Activated naive CD8-positive, alpha-beta T cell treated with anti-CD3 and anti-CD28 coated beads, Interleukin-2, amount 50 U/mL, for 24 hours (primary cell): ENCODE measurements at regions not wholly inside any gene's neighbourhood (a gene's known extent, or its start where the extent isn't known, plus 50 kb on each side); places are given as distances from the start of the nearest gene placed in this dataset.

ENCODE experiments used
- ATAC-seq: fragments of 150-1000 bp; cut with Tn5 transposase; one replicate; pipeline ENCODE4 v1.10.0; 2021
- DNase-seq: peaks from one replicate; pipeline ENCODE4 v3.0.0; 2021
- H3K27ac Mint-ChIP-seq: one replicate; pipeline ENCODE4 v1.8.0; 2021; ENCODE audit warnings: mild to moderate bottlenecking, mixed read lengths
- H3K27me3 Mint-ChIP-seq: one replicate; pipeline ENCODE4 v1.8.0; 2021; ENCODE audit warnings: mixed read lengths
- H3K36me3 Mint-ChIP-seq: one replicate; pipeline ENCODE4 v1.8.0; 2021; ENCODE audit warnings: low read depth, mixed read lengths
- H3K4me1 Mint-ChIP-seq: one replicate; pipeline ENCODE4 v1.8.0; 2021; ENCODE audit warnings: mixed read lengths
- H3K4me3 Mint-ChIP-seq: one replicate; pipeline ENCODE4 v1.8.0; 2021; ENCODE audit warnings: mild to moderate bottlenecking, moderate library complexity, mixed read lengths
- H3K9me3 Mint-ChIP-seq: one replicate; pipeline ENCODE4 v1.8.0; 2021; ENCODE audit warnings: mixed read lengths

GRCh38 chr4:166519774-166520173 lies 646.7 kb downstream of the TLL1 start:
- H3K27ac Mint-ChIP-seq = no peak overlapping the region
- no peak overlapping the region for H3K4me3 Mint-ChIP-seq
- ATAC-seq (no peak), DNase-seq (no peak)
- no peaks in the 10 kb centered on the region for H3K36me3 Mint-ChIP-seq
- no peaks in the 10 kb centered on the region for H3K27me3 Mint-ChIP-seq
- H3K4me1 Mint-ChIP-seq = no peaks in the 10 kb centered on the region
- H3K9me3 Mint-ChIP-seq = peaks cover 13% of the 10 kb centered on the region

GRCh38 chr4:166527500-166527899 lies 654.5 kb downstream of the TLL1 start:
- Mint-ChIP-seq H3K36me3 (no peaks in the 10 kb centered on the region), H3K27me3 (no peaks in the 10 kb centered on the region), H3K4me1 (no peaks in the 10 kb centered on the region), H3K9me3 (no peaks in the 10 kb centered on the region), H3K4me3 (no peak overlapping the region), H3K27ac (no peak overlapping the region)
- ATAC-seq (no peak), DNase-seq (no peak)

DNA sequence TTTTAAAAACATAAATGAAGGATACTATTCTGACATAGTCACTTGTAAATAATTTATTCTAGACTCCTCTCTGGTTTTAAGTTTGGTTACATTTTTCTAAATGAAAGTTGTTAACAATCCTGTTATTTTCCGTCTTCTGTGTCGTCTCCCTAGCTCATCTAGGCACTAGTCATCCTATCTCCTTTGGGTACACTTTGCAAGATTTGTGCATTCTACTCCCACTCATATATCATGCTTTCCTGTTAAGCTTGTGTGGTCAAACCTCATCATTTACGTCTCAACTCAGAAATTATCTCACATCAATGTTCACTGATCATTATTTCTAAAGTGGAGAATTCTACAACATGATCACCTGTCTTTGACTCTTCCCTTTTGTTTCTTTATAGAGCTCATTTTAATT lies 658.7 kb downstream of the TLL1 start:
- Mint-ChIP-seq H3K27ac (no peak overlapping the region), H3K36me3 (no peaks in the 10 kb centered on the region), H3K9me3 (no peaks in the 10 kb centered on the region), H3K27me3 (no peaks in the 10 kb centered on the region), H3K4me1 (no peaks in the 10 kb centered on the region), H3K4me3 (no peak overlapping the region)
- ATAC-seq (no peak), DNase-seq (no peak)

GRCh38 chr4:166535865-166536264 lies 662.8 kb downstream of the TLL1 start:
- Mint-ChIP-seq H3K4me3 (no peak overlapping the region), H3K9me3 (no peaks in the 10 kb centered on the region), H3K4me1 (no peaks in the 10 kb centered on the region), H3K27me3 (no peaks in the 10 kb centered on the region), H3K27ac (no peak overlapping the region), H3K36me3 (no peaks in the 10 kb centered on the region)
- ATAC-seq = no peak
- no peak for DNase-seq

DNA sequence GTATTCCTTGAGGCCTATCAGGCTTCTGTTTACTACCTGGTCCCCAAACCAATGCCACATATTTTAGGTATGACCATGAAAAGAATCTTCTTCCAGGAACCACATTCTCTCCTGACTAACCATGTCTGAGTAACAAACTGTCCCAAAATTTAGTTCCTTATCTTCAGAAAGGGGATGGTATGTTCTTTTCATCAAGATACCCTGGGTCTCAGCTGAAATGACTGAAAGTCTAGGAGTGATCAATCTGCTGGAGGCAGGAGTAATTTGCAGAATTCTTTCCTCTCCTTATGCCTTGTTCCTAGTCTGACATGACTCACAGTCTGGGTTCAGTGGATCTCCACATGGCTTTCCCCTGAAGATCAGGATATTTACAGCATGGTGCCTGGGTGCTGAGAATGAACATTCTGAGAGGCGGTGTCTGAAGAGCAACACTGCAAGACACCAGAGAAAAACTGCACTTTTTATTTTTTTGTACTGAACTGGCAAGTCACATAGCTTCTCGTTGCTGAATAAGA lies 665.5 kb downstream of the TLL1 start:
- Mint-ChIP-seq H3K4me3 (no peak overlapping the region), H3K9me3 (no peaks in the 10 kb centered on the region), H3K27me3 (no peaks in the 10 kb centered on the region), H3K4me1 (no peaks in the 10 kb centered on the region), H3K36me3 (no peaks in the 10 kb centered on the region), H3K27ac (no peak overlapping the region)
- DNase-seq = no peak
- ATAC-seq = no peak

- Mint-ChIP-seq H3K9me3 (peaks cover 5% of the 10 kb centered on the region), H3K4me3 (no peak overlapping the region), H3K4me1 (no peaks in the 10 kb centered on the region), H3K27me3 (no peaks in the 10 kb centered on the region), H3K27ac (no peak overlapping the region), H3K36me3 (no peaks in the 10 kb centered on the region)
- no peak for ATAC-seq
- DNase-seq = no peak
Measured at GRCh38 chr4:166546009-166546408, 673.0 kb downstream of the TLL1 start.

- no peak for ATAC-seq
Measured at GRCh38 chr4:166577639-166578038, 656.7 kb downstream of the SPOCK3 start.

DNA sequence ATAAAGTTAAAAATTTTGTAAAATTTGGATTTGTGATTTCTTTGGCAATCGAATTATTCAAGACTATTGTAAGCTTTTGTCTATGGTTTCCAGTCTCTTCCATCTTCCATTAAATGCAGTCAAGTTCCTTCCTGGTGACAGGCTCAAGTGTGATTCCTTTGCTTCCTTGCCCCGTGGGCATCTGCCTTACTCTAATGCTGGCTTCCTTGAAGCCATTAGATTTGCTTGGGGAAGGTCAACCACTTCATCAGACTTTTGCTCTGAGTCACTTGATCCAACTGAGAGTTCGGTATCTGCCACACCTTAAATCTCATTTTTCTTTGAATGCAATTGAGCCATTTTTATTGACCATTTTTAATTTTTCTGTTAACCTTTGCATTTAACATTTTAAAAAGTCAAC lies 648.8 kb downstream of the SPOCK3 start:
- ATAC-seq (no peak), DNase-seq (no peak)
- Mint-ChIP-seq H3K27ac (no peak overlapping the region), H3K9me3 (peaks cover 4% of the 10 kb centered on the region), H3K36me3 (no peaks in the 10 kb centered on the region), H3K27me3 (no peaks in the 10 kb centered on the region), H3K4me1 (no peaks in the 10 kb centered on the region), H3K4me3 (no peak overlapping the region)

More at GRCh38 chr4:166577639-166578038, 656.7 kb downstream of the SPOCK3 start:
- Mint-ChIP-seq H3K4me3 (no peak overlapping the region), H3K9me3 (peaks cover 19% of the 10 kb centered on the region), H3K27ac (no peak overlapping the region), H3K36me3 (no peaks in the 10 kb centered on the region), H3K27me3 (no peaks in the 10 kb centered on the region), H3K4me1 (no peaks in the 10 kb centered on the region)
- no peak for DNase-seq

DNA sequence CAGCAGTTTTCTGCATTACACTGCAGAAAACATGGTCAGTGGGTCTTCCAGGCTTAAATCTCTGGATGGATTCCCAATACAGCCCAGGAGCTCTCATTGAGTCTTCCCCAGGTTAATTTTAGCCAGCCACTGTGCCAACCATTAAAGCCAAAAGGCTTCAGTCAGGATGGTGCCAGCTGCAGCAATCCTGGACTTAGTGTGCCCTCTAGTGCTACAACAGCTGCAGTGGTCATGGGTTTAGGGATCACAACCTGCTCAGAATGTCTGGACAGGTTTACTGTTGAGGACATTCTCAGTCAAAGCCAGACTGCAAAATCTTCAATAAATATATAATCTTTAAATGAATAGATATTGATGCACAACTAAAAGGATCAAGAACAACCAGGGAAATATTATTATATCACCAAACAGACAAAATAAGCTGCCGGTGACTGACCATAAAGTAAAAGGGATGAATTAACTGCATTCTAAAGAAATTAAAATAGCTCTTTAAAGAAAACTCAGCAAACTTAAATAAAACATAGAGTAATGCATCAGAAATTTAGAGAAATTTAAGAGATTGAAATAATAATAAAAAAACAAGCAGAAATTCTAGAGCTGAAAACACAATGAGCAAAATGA lies 639.9 kb downstream of the SPOCK3 start:
- Mint-ChIP-seq H3K9me3 (peaks cover 4% of the 10 kb centered on the region), H3K27me3 (no peaks in the 10 kb centered on the region), H3K4me1 (no peaks in the 10 kb centered on the region), H3K36me3 (no peaks in the 10 kb centered on the region), H3K27ac (no peak overlapping the region), H3K4me3 (no peak overlapping the region)
- DNase-seq (no peak), ATAC-seq (no peak)

DNA sequence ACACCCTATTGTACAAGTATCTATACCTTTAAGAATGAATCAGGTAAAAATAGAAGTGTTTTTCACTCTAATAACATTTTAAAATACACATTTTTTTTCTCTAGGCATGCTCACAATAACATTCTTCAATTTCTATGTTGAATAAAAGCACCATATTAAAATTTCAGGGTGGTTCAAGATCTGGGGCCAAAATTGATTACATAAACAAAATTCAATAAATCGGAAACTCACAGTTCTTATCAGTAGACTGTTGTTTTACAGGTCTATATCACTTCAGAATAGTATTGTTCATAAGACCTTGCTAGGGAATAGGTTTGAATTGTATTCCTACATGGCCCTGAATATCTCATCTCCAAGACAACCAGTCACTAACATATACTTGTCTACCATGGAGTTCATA lies 634.0 kb downstream of the SPOCK3 start:
- Mint-ChIP-seq H3K36me3 (no peaks in the 10 kb centered on the region), H3K9me3 (peaks cover 13% of the 10 kb centered on the region), H3K4me1 (no peaks in the 10 kb centered on the region), H3K27ac (no peak overlapping the region), H3K27me3 (no peaks in the 10 kb centered on the region), H3K4me3 (no peak overlapping the region)
- DNase-seq (no peak), ATAC-seq (no peak)

GRCh38 chr4:166602068-166602467 lies 632.2 kb downstream of the SPOCK3 start:
- peaks cover 13% of the 10 kb centered on the region for H3K9me3 Mint-ChIP-seq
- no peaks in the 10 kb centered on the region for H3K4me1 Mint-ChIP-seq
- H3K27me3 Mint-ChIP-seq = no peaks in the 10 kb centered on the region
- DNase-seq = no peak
- ATAC-seq = no peak
- H3K36me3 Mint-ChIP-seq = no peaks in the 10 kb centered on the region
- no peak overlapping the region for H3K4me3 Mint-ChIP-seq
- no peak overlapping the region for H3K27ac Mint-ChIP-seq

GRCh38 chr4:166622425-166622977 lies 611.8 kb downstream of the SPOCK3 start:
- H3K36me3 Mint-ChIP-seq = no peaks in the 10 kb centered on the region
- H3K27ac Mint-ChIP-seq = no peak overlapping the region
- H3K27me3 Mint-ChIP-seq = no peaks in the 10 kb centered on the region
- DNase-seq (no peak), ATAC-seq (no peak)
- peaks cover 8% of the 10 kb centered on the region for H3K9me3 Mint-ChIP-seq
- H3K4me1 Mint-ChIP-seq = no peaks in the 10 kb centered on the region
- no peak overlapping the region for H3K4me3 Mint-ChIP-seq

DNA sequence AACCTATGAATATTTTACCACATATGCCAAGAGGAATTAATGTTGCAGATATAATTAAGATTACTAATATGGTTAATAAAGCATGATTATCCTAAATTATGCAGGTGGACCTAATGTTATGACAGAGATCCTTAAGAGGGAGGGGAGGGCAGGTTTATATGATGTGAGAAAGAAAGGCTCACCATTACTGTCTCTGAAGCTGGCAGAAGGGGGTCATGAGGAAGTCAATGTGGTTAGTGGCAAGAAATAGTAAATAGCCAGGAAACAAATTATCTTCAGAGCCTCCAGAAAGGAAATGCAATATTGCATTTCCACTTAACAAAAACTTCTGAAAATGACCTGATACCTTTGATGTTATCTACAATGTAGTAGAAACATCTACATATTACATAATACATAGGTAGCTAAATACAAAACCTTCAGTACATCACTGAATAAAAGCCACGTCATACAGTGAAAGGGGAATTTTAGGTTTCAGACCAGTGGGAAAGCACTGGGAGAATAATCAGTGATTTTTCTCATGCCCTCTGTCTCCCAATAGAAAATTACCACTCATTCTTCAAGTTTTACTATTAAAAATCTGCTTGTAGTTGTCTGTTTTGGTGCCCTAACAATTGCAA lies 609.2 kb downstream of the SPOCK3 start:
- ATAC-seq (no peak), DNase-seq (no peak)
- Mint-ChIP-seq H3K36me3 (no peaks in the 10 kb centered on the region), H3K4me1 (no peaks in the 10 kb centered on the region), H3K27ac (no peak overlapping the region), H3K9me3 (peaks cover 6% of the 10 kb centered on the region), H3K27me3 (no peaks in the 10 kb centered on the region), H3K4me3 (no peak overlapping the region)

DNA sequence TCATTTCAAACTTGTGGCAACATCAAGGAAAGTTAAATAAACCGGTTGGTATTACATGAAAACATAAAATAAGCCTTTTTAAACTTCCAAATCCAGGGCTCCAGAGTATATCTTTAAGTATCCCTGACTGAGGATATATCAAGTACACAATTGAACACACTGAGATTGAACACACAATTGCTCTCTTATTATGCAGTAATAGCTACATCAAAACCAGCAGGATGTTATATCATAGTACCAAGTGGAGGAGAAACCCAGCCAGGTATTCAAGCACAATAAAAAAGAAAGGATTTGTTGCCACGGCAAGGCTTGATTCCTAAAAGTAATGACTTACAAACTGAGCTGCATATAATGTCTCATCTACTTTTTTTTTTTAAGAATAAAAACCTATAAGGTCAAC lies 605.8 kb downstream of the SPOCK3 start:
- H3K9me3 Mint-ChIP-seq = peaks cover 3% of the 10 kb centered on the region
- H3K4me3 Mint-ChIP-seq = no peak overlapping the region
- H3K27ac Mint-ChIP-seq = no peak overlapping the region

DNA sequence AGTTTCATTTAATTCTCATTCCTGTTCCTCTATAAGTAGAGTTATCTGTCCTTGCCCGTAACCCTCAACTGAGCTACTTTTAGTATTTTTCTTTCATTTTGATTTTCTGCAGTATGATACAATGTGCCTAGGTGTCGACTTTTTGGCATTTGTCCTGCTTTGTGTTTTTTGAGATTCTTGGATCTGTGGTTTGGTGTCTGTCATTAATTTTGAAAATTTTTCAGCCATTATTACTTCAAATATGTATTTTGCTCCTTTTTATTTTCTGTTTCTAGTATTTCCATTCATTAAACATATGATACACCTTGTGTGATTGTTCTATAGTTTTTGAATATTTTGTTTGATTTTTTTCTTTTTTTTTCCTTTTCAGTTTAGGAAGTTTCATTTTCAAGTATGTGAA lies 598.9 kb downstream of the SPOCK3 start:
- ATAC-seq (no peak), DNase-seq (no peak)
- H3K36me3 Mint-ChIP-seq = no peaks in the 10 kb centered on the region
- H3K27me3 Mint-ChIP-seq = no peaks in the 10 kb centered on the region
- no peaks in the 10 kb centered on the region for H3K4me1 Mint-ChIP-seq
- no peak overlapping the region for H3K27ac Mint-ChIP-seq
- H3K4me3 Mint-ChIP-seq = no peak overlapping the region
- peaks cover 7% of the 10 kb centered on the region for H3K9me3 Mint-ChIP-seq

More for the DNA sequence above, 605.8 kb downstream of the SPOCK3 start:
- Mint-ChIP-seq H3K36me3 (no peaks in the 10 kb centered on the region), H3K27me3 (no peaks in the 10 kb centered on the region), H3K4me1 (no peaks in the 10 kb centered on the region)
- ATAC-seq (no peak), DNase-seq (no peak)
